AG04450 (cell line): ENCODE measurements at regions not wholly inside any gene's neighbourhood (a gene's known extent, or its start where the extent isn't known, plus 50 kb on each side); places are given as distances from the start of the nearest gene placed in this dataset.

Source experiments
- CTCF ChIA-PET: fragments of 300-600, 350-600 bp; formaldehyde crosslinking; extraction: SDS; loops from one replicate; lab custom pipeline; 2022; ENCODE audit warnings: antibody characterized with exemption, inconsistent platforms; lab: Charles Lee
- POLR2A ChIA-PET: fragments of 350-600 bp; formaldehyde crosslinking; extraction: SDS; loops from one replicate; lab custom pipeline; 2021; ENCODE audit warnings: antibody characterized with exemption, inconsistent platforms; lab: Yijun Ruan, JAX
- DNase-seq: peaks from one replicate; pipeline ENCODE4 v3.0.0-alpha.2; 2011; ENCODE audit warnings: low read depth, low spot score
- H3K27ac ChIP-seq: one replicate; pipeline ENCODE4 v1.5.1; 2012; ENCODE audit warnings: low read depth, low read length, control low read depth
- H3K27me3 ChIP-seq: one replicate; pipeline ENCODE4 v1.6.0; 2012; ENCODE audit warnings: low read length; ENCODE audit not compliant: control insufficient read depth, insufficient read depth
- H3K4me3 ChIP-seq: 2 replicates; pipeline ENCODE4 v1.5.1; 2011; ENCODE audit warnings: mild to moderate bottlenecking, low read depth, low read length, control low read depth
- H3K9me3 ChIP-seq: 2 replicates; pipeline ENCODE4 v1.5.1; 2012; ENCODE audit warnings: low read length; ENCODE audit not compliant: control insufficient read depth, insufficient read depth
- CTCF ChIP-seq: IDR thresholded peaks from 2 replicates; pipeline ENCODE4 v1.5.1; 2011; ENCODE audit warnings: low read depth, low read length, control low read depth, inconsistent platforms

GRCh38 chr9:108665521-108666239 is 190.1 kb downstream of the ACTL7B start:
- no peaks in the 10 kb centered on the region for H3K9me3 ChIP-seq
- no peak overlapping the region for H3K4me3 ChIP-seq
- H3K27me3 ChIP-seq, result no peaks in the 10 kb centered on the region
- H3K27ac ChIP-seq, result no peak overlapping the region
- ChIA-PET CTCF (no interaction called here), POLR2A (no interaction called here)
- DNase-seq, result no peak
- TF ChIP-seq CTCF, result no peak

- TF ChIP-seq CTCF, result no peak
- POLR2A ChIA-PET, result no interaction called here
- no peak for DNase-seq
- CTCF ChIA-PET, result no interaction called here
- Histone ChIP-seq H3K27ac (no peak overlapping the region), H3K9me3 (peaks cover 1% of the 10 kb centered on the region), H3K4me3 (no peak overlapping the region), H3K27me3 (peaks cover 2% of the 10 kb centered on the region)
Observed at GRCh38 chr9:108664309-108665255, 191.2 kb downstream of the ACTL7B start.

GRCh38 chr9:108663422-108663821 is 192.4 kb downstream of the ACTL7B start:
- H3K9me3 ChIP-seq, result peaks cover 4% of the 10 kb centered on the region
- H3K27ac ChIP-seq, result no peak overlapping the region
- ChIA-PET CTCF (interaction anchor here (1.0 kb wide), 1 partner anchor 8 kb away, joined by 3 read pairs; no protein-coding TSS in a partner anchor), POLR2A (no interaction called here)
- no peak overlapping the region for H3K4me3 ChIP-seq
- DNase-seq, result no peak
- peaks cover 2% of the 10 kb centered on the region for H3K27me3 ChIP-seq
- no peak for TF ChIP-seq CTCF

- TF ChIP-seq CTCF, result no peak
- CTCF ChIA-PET, result interaction anchor here (1.0 kb wide), 1 partner anchor 8 kb away, joined by 3 read pairs; no protein-coding TSS in a partner anchor
- Histone ChIP-seq H3K27me3 (peaks cover 2% of the 10 kb centered on the region), H3K9me3 (peaks cover 4% of the 10 kb centered on the region), H3K27ac (no peak overlapping the region), H3K4me3 (no peak overlapping the region)
- POLR2A ChIA-PET, result no interaction called here
- no peak for DNase-seq
Observed at GRCh38 chr9:108662956-108663355, 192.8 kb downstream of the ACTL7B start.
